Forelimb muscle (tissue), 1 donor: ENCODE measurements at regions not wholly inside any gene's neighbourhood (a gene's known extent, or its start where the extent isn't known, plus 50 kb on each side); places are given as distances from the start of the nearest gene placed in this dataset.

ENCODE experiments used
- DNase-seq: peaks from one replicate; pipeline ENCODE4 v3.0.0-alpha.2; 2013; ENCODE audit warnings: low read depth

DNA sequence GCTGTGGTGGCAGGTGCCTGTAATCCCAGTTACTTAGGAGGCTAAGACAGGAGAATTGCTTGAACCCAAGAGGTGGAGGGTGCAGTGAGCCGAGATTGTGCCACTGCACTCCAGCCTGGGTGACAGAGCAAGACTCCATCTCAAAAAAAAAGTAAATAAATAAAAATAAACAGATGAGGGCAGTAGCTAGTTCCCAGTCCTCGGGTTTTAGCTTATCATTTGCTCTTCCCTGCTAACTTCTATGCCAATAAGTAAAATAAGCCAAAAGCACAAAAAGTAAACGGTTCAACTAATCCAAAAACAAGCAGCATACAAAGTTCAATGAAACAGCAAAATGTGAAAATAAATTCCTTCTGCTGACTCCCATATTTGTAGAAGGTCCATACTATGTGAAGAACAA lies 133.0 kb upstream of the TMCC3 start:
- no peak for DNase-seq

DNA sequence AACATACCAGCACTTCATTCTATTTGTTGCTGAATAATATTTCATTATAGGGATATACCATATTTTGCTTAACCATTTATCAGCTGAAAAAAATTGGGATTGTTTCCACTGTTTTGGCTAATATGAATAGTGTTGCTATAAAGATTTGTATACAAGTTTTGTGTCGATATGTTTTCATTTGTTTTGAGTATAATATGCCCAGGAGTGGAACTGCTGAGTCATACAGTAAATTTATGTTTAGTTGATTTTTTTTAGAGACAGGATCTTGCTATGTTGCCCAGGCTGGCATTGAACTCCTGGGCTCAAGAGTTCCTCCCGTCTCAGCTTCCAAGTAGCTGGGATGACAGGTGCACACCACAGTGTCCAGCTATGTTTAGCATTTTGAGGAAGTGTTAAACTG lies 131.5 kb upstream of the TMCC3 start:
- DNase-seq = no peak

DNA sequence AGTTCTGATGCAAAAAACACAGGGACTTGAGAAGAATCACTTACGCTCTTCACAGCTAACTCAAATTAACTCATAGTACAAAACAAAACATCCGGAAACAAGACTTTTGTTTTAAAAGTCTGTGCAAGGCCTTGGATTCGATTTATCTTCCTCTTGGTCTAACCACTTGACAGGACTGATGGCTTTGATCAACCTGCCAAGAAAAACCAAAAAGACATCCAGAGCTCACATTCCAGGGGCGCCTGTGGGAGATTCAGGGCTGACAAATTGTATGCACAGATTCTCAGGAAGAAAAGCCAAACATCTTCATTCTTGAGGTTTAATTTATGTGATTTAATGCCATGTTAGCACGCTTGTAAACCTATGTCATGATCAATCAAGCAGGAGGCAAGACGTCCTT lies 129.1 kb upstream of the TMCC3 start:
- no peak for DNase-seq

DNA sequence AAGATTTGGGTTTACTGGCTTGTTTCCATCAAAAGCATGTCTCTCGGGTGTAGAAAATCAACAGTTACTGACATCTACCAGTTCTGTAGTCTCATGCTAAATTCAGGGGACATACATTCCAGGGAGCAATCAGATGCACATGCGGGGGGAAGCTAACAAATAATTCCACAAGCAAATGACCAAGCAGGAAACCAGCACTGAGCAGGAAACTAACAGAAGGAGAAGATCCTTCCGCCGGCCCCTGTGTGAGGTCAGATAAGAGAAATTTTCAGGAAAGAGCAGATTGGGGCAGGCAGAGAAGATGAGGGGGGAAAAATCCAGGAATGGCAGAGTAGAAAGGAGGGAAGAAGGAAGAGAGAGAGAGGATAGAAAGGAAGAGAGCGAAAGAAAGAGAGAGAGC lies 127.6 kb upstream of the TMCC3 start:
- no peak for DNase-seq

DNA sequence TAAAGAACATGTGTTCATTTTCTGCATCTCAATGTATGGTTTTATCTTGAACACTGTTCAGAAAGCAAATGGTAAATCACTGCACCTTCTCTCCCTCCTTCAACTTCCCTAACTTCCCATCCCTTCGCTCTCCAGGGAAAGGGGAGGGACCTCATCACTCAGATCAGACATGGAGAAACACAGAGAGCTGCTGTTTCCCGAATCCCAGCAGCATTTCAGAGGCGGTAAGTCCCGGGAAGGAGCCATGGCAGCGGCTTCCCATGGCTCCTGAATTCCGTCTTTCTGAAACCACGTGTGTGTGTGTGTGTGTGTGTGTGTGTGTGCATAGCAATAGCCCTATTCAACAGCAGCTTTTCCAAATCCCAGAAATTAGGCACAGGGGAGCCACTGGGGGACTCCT lies 125.4 kb upstream of the TMCC3 start:
- no peak for DNase-seq

DNA sequence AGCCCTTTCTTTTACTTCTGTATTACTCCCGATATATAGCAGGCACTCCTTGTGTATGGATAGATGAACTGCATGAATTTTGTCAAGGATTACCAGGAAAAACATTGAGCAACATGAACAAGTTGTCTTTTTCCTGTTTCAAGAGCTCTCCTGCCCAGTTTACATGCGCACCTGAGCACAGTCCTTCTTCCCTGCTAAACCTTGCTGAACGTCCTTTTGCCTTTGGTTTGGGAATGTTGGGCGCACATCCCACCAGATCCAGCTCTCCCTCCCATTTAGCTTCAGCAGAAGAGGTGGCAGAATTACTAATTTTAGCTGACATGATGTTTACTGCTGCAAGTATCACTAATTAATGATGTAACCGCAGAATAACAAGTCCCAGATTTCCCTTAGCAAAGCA lies 121.4 kb upstream of the TMCC3 start:
- no peak for DNase-seq

GRCh38 chr12:94771199-94771598 lies 120.8 kb upstream of the TMCC3 start:
- DNase-seq = no peak

GRCh38 chr12:94770791-94771190 lies 120.4 kb upstream of the TMCC3 start:
- DNase-seq = no peak

GRCh38 chr12:94769776-94770759 lies 119.7 kb upstream of the TMCC3 start:
- no peak for DNase-seq

- no peak for DNase-seq
These were observed 118.7 kb upstream of the TMCC3 start for GRCh38 chr12:94769047-94769420.

DNA sequence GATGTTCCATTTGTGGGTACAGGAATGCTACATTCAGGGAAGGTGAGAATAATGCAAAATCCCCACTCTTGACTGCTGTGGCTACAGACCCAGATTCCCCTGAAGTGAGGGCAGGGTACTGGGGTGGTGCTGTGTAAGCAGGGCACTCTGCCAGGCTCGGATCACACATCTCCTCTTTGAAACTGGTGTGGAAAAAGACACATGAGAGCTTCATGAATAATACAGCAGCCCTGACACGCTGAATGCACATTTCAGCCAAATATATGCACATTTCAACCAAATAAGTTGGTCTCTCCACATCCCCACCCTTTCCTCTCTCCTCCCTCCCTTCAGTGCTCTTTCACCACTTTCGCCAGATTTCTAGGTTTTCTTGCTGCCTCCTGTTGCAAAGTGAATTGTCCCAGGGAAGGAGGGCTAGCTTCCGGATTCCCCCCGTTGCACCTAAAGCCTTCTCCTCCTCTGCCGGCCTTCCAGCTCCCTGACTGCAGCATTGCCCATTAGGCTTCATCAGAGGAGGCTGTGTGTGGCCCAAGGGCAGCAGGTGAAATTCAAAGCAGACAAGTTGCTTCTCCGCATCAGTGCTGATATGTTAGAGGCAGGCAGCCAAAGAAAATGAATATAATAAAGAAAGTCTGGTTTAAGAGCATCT lies 118.2 kb upstream of the TMCC3 start:
- DNase-seq = no peak

GRCh38 chr12:94767956-94768355 lies 117.6 kb upstream of the TMCC3 start:
- no peak for DNase-seq

GRCh38 chr12:94766397-94766796 lies 116.0 kb upstream of the TMCC3 start:
- no peak for DNase-seq

GRCh38 chr12:94763462-94763861 lies 113.1 kb upstream of the TMCC3 start:
- DNase-seq = no peak

- no peak for DNase-seq
These were observed 112.6 kb upstream of the TMCC3 start for GRCh38 chr12:94762943-94763342.

- DNase-seq = no peak
These were observed 112.0 kb upstream of the TMCC3 start for GRCh38 chr12:94762259-94762942.

GRCh38 chr12:94761559-94761958 lies 111.2 kb upstream of the TMCC3 start:
- no peak for DNase-seq

GRCh38 chr12:94760786-94761185 lies 110.4 kb upstream of the TMCC3 start:
- no peak for DNase-seq

DNA sequence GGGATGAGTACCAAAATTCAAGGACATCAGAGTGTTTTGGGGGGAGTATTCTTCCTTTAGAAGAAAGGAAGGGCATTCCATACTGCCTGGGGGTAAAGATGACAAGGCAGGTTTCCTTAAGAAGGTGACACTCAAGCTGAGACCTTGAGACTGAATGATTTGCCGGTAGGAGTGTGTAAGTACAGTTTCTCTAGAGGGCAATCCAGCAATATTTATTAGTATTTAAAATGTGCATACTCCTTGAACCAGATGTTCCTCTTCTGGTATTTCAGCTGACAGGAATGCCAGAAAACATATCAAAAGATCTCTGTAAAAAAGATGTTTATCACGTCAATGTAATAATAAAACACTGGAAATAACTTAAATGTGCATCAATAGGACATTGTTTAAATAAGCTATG lies 106.4 kb upstream of the TMCC3 start:
- DNase-seq = no peak

DNA sequence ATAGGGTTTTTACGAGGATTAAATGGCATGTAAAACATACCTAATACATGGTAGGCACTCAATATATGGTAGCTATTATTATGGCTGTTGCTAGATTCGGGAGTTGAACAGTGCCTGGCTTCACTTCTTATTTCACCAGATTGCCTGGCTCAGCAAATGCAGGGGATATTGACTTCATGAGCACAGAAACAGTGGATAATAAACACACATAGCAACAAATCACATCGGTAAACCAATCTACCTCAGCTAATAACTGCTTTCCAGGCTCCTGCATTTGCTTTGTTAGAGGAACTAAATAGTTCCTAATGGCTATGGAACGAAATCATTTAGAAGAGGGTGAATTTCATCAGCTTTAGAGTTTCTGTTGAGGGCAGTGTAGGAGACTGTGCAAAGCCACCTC lies 105.2 kb upstream of the TMCC3 start:
- DNase-seq = no peak

GRCh38 chr12:94754653-94755052 lies 104.3 kb upstream of the TMCC3 start:
- no peak for DNase-seq

- no peak for DNase-seq
These were observed 102.8 kb upstream of the TMCC3 start for GRCh38 chr12:94753036-94753679.
